ENCODE measurements at regions not wholly inside any gene's neighbourhood (a gene's known extent, or its start where the extent isn't known, plus 50 kb on each side); places are given as distances from the start of the nearest gene placed in this dataset.

DNA sequence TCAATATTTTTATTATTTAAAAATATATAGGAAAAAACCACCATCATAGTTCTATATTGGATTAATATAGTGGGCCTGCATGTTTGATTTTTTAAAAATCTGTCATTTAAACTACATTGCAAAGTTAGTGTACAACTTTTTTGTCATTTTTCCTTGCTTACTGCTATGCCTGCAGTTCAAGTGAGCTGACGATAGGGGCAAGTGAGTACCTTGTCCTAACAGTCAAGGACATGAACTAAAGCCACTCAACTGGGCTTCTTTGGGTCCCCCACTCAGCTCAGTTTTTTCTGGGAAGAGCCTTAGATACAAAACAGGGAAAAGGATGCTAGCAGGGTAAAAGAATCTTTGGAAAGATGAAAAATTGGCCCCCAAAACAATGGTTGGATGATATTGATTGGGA, 269.9 kb downstream of the MAN2A1 start:
- no peak for DNase-seq (ENCODE audit: low read depth)
- TF ChIP-seq CTCF (IDR thresholded peaks at IDR 0.05; ENCODE audit: insufficient read depth, low read depth, low read length) = peak; percentile 39
- H3K4me3 ChIP-seq (ENCODE audit: low read depth, low read length) = no peak overlapping the region

DNA sequence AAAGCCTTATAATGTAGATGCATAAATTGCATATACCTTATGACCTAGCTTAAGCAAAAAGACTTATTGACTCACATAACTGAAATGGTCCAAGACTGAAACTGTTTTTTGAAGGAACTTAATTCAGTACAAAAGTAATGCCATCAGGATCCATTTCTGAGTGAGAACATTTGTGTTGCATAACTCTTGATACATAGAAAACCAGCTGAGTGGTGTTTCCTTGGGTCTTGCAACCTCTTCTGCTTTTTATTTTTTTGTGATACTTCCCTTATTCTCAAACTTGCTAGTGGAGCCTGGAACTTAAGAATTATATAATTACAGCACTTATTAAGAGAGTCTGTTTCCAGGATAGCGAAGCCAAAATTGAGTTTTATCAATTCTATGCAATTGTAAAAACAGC, 272.0 kb downstream of the MAN2A1 start:
- DNase-seq (ENCODE audit: low read depth) = no peak
- no peak overlapping the region for H3K4me3 ChIP-seq (ENCODE audit: low read depth, low read length)
- no peak for TF ChIP-seq CTCF (IDR thresholded peaks at IDR 0.05; ENCODE audit: insufficient read depth, low read depth, low read length)

GRCh38 chr5:109962882-109963603, 273.3 kb downstream of the MAN2A1 start:
- no peak for DNase-seq (ENCODE audit: low read depth)
- H3K4me3 ChIP-seq (ENCODE audit: low read depth, low read length) = no peak overlapping the region
- no peak for TF ChIP-seq CTCF (IDR thresholded peaks at IDR 0.05; ENCODE audit: insufficient read depth, low read depth, low read length)

DNA sequence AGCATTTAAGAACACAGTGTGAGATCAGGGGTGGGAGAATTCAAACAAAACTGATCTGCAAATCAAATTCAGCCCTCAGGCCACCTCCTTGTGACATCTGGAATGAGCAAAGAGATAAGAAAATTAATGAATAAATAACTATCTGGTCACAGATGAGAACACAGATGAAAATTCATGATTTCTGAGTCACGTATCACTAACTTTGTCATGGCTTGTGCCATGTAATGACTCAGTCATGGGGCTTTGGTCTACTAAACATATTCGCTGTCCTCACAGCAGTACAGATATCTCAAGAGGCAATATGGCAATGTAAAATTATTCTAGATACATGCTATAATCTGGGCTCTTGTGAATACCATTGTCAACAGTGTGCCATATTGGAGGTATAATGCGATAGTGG, 274.4 kb downstream of the MAN2A1 start:
- H3K4me3 ChIP-seq (ENCODE audit: low read depth, low read length) = no peak overlapping the region
- TF ChIP-seq CTCF (IDR thresholded peaks at IDR 0.05; ENCODE audit: insufficient read depth, low read depth, low read length) = no peak
- DNase-seq (ENCODE audit: low read depth) = no peak

- no peak overlapping the region for H3K4me3 ChIP-seq (ENCODE audit: low read depth, low read length)
- DNase-seq (ENCODE audit: low read depth) = no peak
- no peak for TF ChIP-seq CTCF (IDR thresholded peaks at IDR 0.05; ENCODE audit: insufficient read depth, low read depth, low read length)
These were observed 275.9 kb downstream of the MAN2A1 start for GRCh38 chr5:109965634-109966033.

DNA sequence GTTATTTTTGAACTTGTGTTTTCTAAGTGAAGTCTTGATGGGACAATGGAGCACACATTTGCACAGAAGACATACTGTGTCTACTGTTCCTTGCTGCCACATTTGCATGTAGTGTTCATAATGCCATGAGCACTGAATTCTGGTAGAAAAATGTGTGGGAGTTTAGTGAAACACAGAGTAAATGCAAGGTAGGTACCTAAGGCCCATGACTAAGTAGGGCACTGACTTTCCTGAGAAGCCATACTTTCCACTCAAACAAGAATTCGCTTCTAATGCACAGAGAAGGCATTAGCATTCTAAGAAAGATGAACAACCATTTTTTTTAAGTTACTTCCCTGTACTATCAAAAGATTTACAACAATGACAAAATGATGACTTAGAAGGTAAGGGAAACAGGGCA, 282.2 kb downstream of the MAN2A1 start:
- TF ChIP-seq CTCF (IDR thresholded peaks at IDR 0.05; ENCODE audit: insufficient read depth, low read depth, low read length) = no peak
- no peak for DNase-seq (ENCODE audit: low read depth)
- no peak overlapping the region for H3K4me3 ChIP-seq (ENCODE audit: low read depth, low read length)

- TF ChIP-seq CTCF (IDR thresholded peaks at IDR 0.05; ENCODE audit: insufficient read depth, low read depth, low read length) = no peak
- no peak overlapping the region for H3K4me3 ChIP-seq (ENCODE audit: low read depth, low read length)
- DNase-seq (ENCODE audit: low read depth) = no peak
These were observed 292.3 kb downstream of the MAN2A1 start for GRCh38 chr5:109981979-109982378.

Measured in fibroblast of villous mesenchyme (primary cell).